ENCODE measurements at regions not wholly inside any gene's neighbourhood (a gene's known extent, or its start where the extent isn't known, plus 50 kb on each side); places are given as distances from the start of the nearest gene placed in this dataset.
"Not testable (repeated sequence)": the region's sequence is repeated elsewhere in the genome, so short reads cannot be mapped to it uniquely, and the experiment has no call there.

DNA sequence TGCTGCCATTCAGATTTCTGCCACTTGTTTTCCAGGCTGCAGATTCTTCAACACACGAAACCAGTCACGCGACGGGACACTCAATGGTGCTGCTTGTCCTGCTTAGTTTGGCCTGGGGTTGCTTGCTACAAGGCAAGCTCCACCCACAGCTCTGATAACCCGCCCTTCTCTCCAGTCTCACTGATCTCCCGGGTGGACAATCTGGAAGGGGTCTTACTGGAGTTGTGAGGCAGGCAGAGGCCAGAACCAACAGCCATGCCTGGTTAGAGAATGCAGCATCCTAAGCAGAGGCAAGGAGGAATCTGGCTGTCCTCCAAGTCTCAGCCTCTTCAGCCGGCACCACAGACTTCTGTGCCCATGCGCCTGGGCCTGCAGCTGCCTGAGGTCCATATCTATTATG is 119.1 kb downstream of the KCNJ12 start:
- H3K27me3 Mint-ChIP-seq, result peaks cover 3 to 26% of the 10 kb centered on the region in 2 donors
- no peak overlapping the region for H3K27ac Mint-ChIP-seq
- H3K4me1 Mint-ChIP-seq, result no peaks in the 10 kb centered on the region
- Histone ChIP-seq H3K27me3 (ENCODE audit: insufficient read depth, low read length, poor library complexity, severe bottlenecking) (no peaks in the 10 kb centered on the region), H3K36me3 (ENCODE audit: insufficient read depth, low read length) (no peaks in the 10 kb centered on the region), H3K4me1 (ENCODE audit: insufficient read depth, low read length) (no peaks in the 10 kb centered on the region), H3K4me3 (ENCODE audit: low read length) (no peak overlapping the region), H3K27ac (ENCODE audit: low read depth, low read length) (no peak overlapping the region), H3K9me3 (ENCODE audit: low read length) (no peaks in the 10 kb centered on the region)
- ChIA-PET CTCF (no interaction called here), POLR2A (no interaction called here)
- no peaks in the 10 kb centered on the region for H3K36me3 Mint-ChIP-seq
- no peaks in the 10 kb centered on the region for H3K9me3 Mint-ChIP-seq
- DNase-seq, result no peak
- H3K4me3 Mint-ChIP-seq, result peak overlapping the region in 1 of 7 donors; percentile 13

DNA sequence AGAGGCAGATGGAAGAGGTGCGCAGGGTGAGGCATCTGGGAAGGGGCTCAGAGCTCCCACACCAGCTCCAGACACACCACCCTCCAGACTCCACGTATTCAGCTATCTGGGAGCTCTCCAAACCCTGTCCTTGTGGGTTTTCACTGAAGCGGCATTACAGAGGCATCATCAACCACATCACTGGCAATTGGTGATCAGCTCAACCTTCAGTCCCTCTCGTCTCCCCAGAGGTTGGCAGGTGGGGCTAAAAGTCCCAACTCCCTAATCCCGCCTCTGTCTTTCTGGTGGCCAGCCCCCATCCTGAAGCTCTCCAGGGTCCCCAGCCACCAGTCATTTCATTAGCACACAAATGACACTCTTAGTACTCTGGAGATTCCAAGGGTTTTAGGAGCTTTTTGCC is 123.9 kb downstream of the KCNJ12 start:
- H3K9me3 ChIP-seq (ENCODE audit: low read length), result no peaks in the 10 kb centered on the region
- Mint-ChIP-seq H3K27ac (no peak overlapping the region), H3K9me3 (no peaks in the 10 kb centered on the region), H3K4me3 (no peak overlapping the region), H3K4me1 (no peaks in the 10 kb centered on the region), H3K36me3 (peaks cover 0 to 3% (median 0%) of the 10 kb centered on the region in 3 donors), H3K27me3 (peaks cover 3 to 31% of the 10 kb centered on the region in 2 donors)
- no peaks in the 10 kb centered on the region for H3K4me1 ChIP-seq (ENCODE audit: insufficient read depth, low read length)
- no peaks in the 10 kb centered on the region for H3K36me3 ChIP-seq (ENCODE audit: insufficient read depth, low read length)
- POLR2A ChIA-PET, result no interaction called here
- CTCF ChIA-PET, result no interaction called here
- H3K4me3 ChIP-seq (ENCODE audit: low read length), result no peak overlapping the region
- H3K27ac ChIP-seq (ENCODE audit: low read depth, low read length), result no peak overlapping the region
- DNase-seq, result no peak
- H3K27me3 ChIP-seq (ENCODE audit: insufficient read depth, low read length, poor library complexity, severe bottlenecking), result no peaks in the 10 kb centered on the region

GRCh38 chr17:21501927-21502700 is 126.0 kb downstream of the KCNJ12 start:
- H3K4me3 ChIP-seq (ENCODE audit: low read length); H3K9me3 ChIP-seq (ENCODE audit: low read length); CTCF ChIA-PET; H3K27me3 ChIP-seq (ENCODE audit: insufficient read depth, low read length, poor library complexity, severe bottlenecking); H3K27ac ChIP-seq (ENCODE audit: low read depth, low read length); DNase-seq; H3K9me3 Mint-ChIP-seq; POLR2A ChIA-PET; H3K4me3 Mint-ChIP-seq; H3K4me1 Mint-ChIP-seq; H3K36me3 Mint-ChIP-seq; H3K27ac Mint-ChIP-seq; H3K36me3 ChIP-seq (ENCODE audit: insufficient read depth, low read length); H3K4me1 ChIP-seq (ENCODE audit: insufficient read depth, low read length): not testable (repeated sequence)
- peaks cover 3 to 19% of the 10 kb centered on the region in 2 donors for H3K27me3 Mint-ChIP-seq

- CTCF ChIA-PET, result no interaction called here
- no peak for DNase-seq
- H3K4me3 ChIP-seq (ENCODE audit: low read length), result no peak overlapping the region
These were observed 130.0 kb downstream of the KCNJ12 start for GRCh38 chr17:21505819-21506815.

GRCh38 chr17:21507806-21508205 is 131.6 kb downstream of the KCNJ12 start:
- peaks cover 6 to 13% (median 11%) of the 10 kb centered on the region in 3 donors for H3K4me1 Mint-ChIP-seq
- CTCF ChIA-PET; H3K9me3 Mint-ChIP-seq; H3K27ac ChIP-seq (ENCODE audit: low read depth, low read length); H3K4me3 ChIP-seq (ENCODE audit: low read length); H3K36me3 Mint-ChIP-seq; H3K36me3 ChIP-seq (ENCODE audit: insufficient read depth, low read length); H3K4me1 ChIP-seq (ENCODE audit: insufficient read depth, low read length); H3K4me3 Mint-ChIP-seq; POLR2A ChIA-PET; H3K9me3 ChIP-seq (ENCODE audit: low read length); H3K27ac Mint-ChIP-seq; DNase-seq: not testable (repeated sequence)
- H3K27me3 ChIP-seq (ENCODE audit: insufficient read depth, low read length, poor library complexity, severe bottlenecking), result peaks cover 11% of the 10 kb centered on the region
- H3K27me3 Mint-ChIP-seq, result peaks cover 25 to 50% of the 10 kb centered on the region in 2 donors

More at GRCh38 chr17:21505819-21506815, 130.0 kb downstream of the KCNJ12 start:
- Mint-ChIP-seq H3K4me3 (no peak overlapping the region), H3K36me3 (peaks cover 0 to 3% (median 0%) of the 10 kb centered on the region in 3 donors), H3K27ac (no peak overlapping the region), H3K9me3 (no peaks in the 10 kb centered on the region), H3K27me3 (peaks cover 16 to 45% of the 10 kb centered on the region in 2 donors), H3K4me1 (peaks cover 3 to 4% (median 4%) of the 10 kb centered on the region in 3 donors)
- Histone ChIP-seq H3K36me3 (ENCODE audit: insufficient read depth, low read length) (no peaks in the 10 kb centered on the region), H3K27ac (ENCODE audit: low read depth, low read length) (no peak overlapping the region), H3K27me3 (ENCODE audit: insufficient read depth, low read length, poor library complexity, severe bottlenecking) (peaks cover 6% of the 10 kb centered on the region), H3K9me3 (ENCODE audit: low read length) (no peaks in the 10 kb centered on the region), H3K4me1 (ENCODE audit: insufficient read depth, low read length) (no peaks in the 10 kb centered on the region)
- POLR2A ChIA-PET, result no interaction called here

GRCh38 chr17:21508211-21508610 is 132.1 kb downstream of the KCNJ12 start:
- H3K27ac ChIP-seq (ENCODE audit: low read depth, low read length), result no peak overlapping the region
- Mint-ChIP-seq H3K9me3 (no peaks in the 10 kb centered on the region), H3K27me3 (peaks cover 25 to 50% of the 10 kb centered on the region in 2 donors), H3K36me3 (peaks cover 0 to 3% (median 0%) of the 10 kb centered on the region in 3 donors), H3K27ac (no peak overlapping the region), H3K4me1 (peaks cover 6 to 13% (median 11%) of the 10 kb centered on the region in 3 donors), H3K4me3 (no peak overlapping the region)
- no peaks in the 10 kb centered on the region for H3K36me3 ChIP-seq (ENCODE audit: insufficient read depth, low read length)
- H3K4me3 ChIP-seq (ENCODE audit: low read length), result no peak overlapping the region
- no peaks in the 10 kb centered on the region for H3K9me3 ChIP-seq (ENCODE audit: low read length)
- CTCF ChIA-PET, result interaction anchor here (1.1 kb wide), 1 partner anchor 228 kb away, joined by 3 read pairs; no protein-coding TSS in a partner anchor
- POLR2A ChIA-PET, result no interaction called here
- H3K27me3 ChIP-seq (ENCODE audit: insufficient read depth, low read length, poor library complexity, severe bottlenecking), result peaks cover 11% of the 10 kb centered on the region
- DNase-seq, result no peak
- peaks cover 5% of the 10 kb centered on the region for H3K4me1 ChIP-seq (ENCODE audit: insufficient read depth, low read length)

DNA sequence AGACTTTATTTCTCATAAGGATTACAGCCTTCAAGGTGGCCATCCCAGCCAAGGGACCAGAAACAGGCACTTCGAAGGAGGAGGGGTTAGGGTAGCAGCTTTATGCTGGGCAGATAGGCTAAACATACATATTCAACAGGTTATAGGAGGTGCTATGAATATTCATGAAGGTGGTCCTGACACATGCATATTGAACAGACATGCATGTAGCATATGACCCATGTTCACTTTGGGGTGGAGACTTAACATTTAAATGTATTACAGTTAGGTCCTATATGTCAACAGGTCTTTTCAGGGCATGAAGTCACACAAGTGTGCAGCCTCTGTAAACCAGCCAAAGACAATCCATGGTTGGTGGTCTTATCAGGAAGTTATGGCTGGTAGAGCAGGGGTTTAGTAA is 133.2 kb downstream of the KCNJ12 start:
- H3K4me1 ChIP-seq (ENCODE audit: insufficient read depth, low read length); H3K27ac Mint-ChIP-seq; H3K4me3 Mint-ChIP-seq; H3K9me3 ChIP-seq (ENCODE audit: low read length); POLR2A ChIA-PET; DNase-seq; H3K36me3 Mint-ChIP-seq; H3K27ac ChIP-seq (ENCODE audit: low read depth, low read length); H3K9me3 Mint-ChIP-seq; H3K4me3 ChIP-seq (ENCODE audit: low read length); H3K36me3 ChIP-seq (ENCODE audit: insufficient read depth, low read length): not testable (repeated sequence)
- H3K27me3 Mint-ChIP-seq, result peaks cover 25 to 47% of the 10 kb centered on the region in 2 donors
- H3K27me3 ChIP-seq (ENCODE audit: insufficient read depth, low read length, poor library complexity, severe bottlenecking), result peaks cover 11% of the 10 kb centered on the region
- CTCF ChIA-PET, result interaction anchor here (1.1 kb wide), 2 partner anchors 222 to 229 kb away, joined by 3 read pairs; no protein-coding TSS in a partner anchor
- H3K4me1 Mint-ChIP-seq, result peaks cover 6 to 13% (median 11%) of the 10 kb centered on the region in 3 donors

All from CD8-positive, alpha-beta memory T cell (primary cell).